HepG2 (cell line): ENCODE measurements at regions not wholly inside any gene's neighbourhood (a gene's known extent, or its start where the extent isn't known, plus 50 kb on each side); places are given as distances from the start of the nearest gene placed in this dataset.

Experiments
- ARID4A ChIP-seq: sonication (generic); formaldehyde crosslinking; IDR thresholded peaks from 2 replicates; pipeline ENCODE4 v1.5.0; 2020; ENCODE audit warnings: mild to moderate bottlenecking, missing genetic modification reagents, borderline replicate concordance
- ATRX ChIP-seq: sonication (generic); formaldehyde crosslinking; IDR thresholded peaks from 2 replicates; pipeline ENCODE4 v1.4.0; 2020; ENCODE audit warnings: missing genetic modification reagents, borderline replicate concordance
- HDAC2 ChIP-seq: sonication (generic); formaldehyde crosslinking; IDR thresholded peaks from 2 replicates; pipeline ENCODE4 v1.4.0; 2020; ENCODE audit warnings: missing genetic modification reagents
- HOXA9 ChIP-seq: sonication (generic); formaldehyde crosslinking; IDR thresholded peaks from 2 replicates; pipeline ENCODE4 v1.8.1; 2022; ENCODE audit warnings: missing genetic modification reagents, mild to moderate bottlenecking, moderate library complexity, borderline replicate concordance
- HOXD1 ChIP-seq: sonication (generic); formaldehyde crosslinking; IDR thresholded peaks from 2 replicates; pipeline ENCODE4 v1.5.0; 2020; ENCODE audit warnings: missing genetic modification reagents
- PCBP2 ChIP-seq: fragments of 200-400 bp; formaldehyde crosslinking; optimal IDR thresholded peaks from 2 replicates; pipeline ENCODE3; 2018; ENCODE audit warnings: low read length, low read depth; ENCODE audit not compliant: poor library complexity, severe bottlenecking
- PHF5A ChIP-seq: IDR thresholded peaks from one replicate; pipeline ENCODE4 v1.6.1; 2018; ENCODE audit warnings: low read depth, missing genetic modification reagents; ENCODE audit not compliant: unreplicated experiment
- U2AF1 ChIP-seq: fragments of 200-400 bp; formaldehyde crosslinking; optimal IDR thresholded peaks from 2 replicates; pipeline ENCODE3; 2017; ENCODE audit warnings: mild to moderate bottlenecking, low read depth, low read length
- ZNF607 ChIP-seq: sonication (generic); formaldehyde crosslinking; IDR thresholded peaks from 2 replicates; pipeline ENCODE4 v1.5.1; 2020; ENCODE audit warnings: missing genetic modification reagents, mild to moderate bottlenecking, borderline replicate concordance
- ZNF670 ChIP-seq: sonication (generic); formaldehyde crosslinking; IDR thresholded peaks from 2 replicates; pipeline ENCODE4 v1.8.0; 2022; ENCODE audit warnings: mild to moderate bottlenecking, missing genetic modification reagents, borderline replicate concordance
- ZNF839 ChIP-seq: sonication (generic); formaldehyde crosslinking; IDR thresholded peaks from 2 replicates; pipeline ENCODE4 v1.4.0; 2020; ENCODE audit warnings: missing genetic modification reagents, mild to moderate bottlenecking, borderline replicate concordance

GRCh38 chr20:5445611-5446010, 128.9 kb upstream of the PROKR2 start (continued):
- TF ChIP-seq PCBP2 (no peak), U2AF1 (no peak), HDAC2 (no peak), PHF5A (CRISPR knock-in tag) (no peak), ARID4A (CRISPR knock-in tag) (no peak), ZNF839 (CRISPR knock-in tag) (no peak), ZNF607 (CRISPR knock-in tag) (no peak), HOXD1 (CRISPR knock-in tag) (no peak), HOXA9 (CRISPR knock-in tag) (no peak), ZNF670 (CRISPR knock-in tag) (no peak), ATRX (CRISPR knock-in tag) (no peak)
